SK-N-SH treated with all-trans-retinoic acid at 6 μM for 48 hours (cell line): ENCODE measurements at regions not wholly inside any gene's neighbourhood (a gene's known extent, or its start where the extent isn't known, plus 50 kb on each side); places are given as distances from the start of the nearest gene placed in this dataset.

Experiments used
- ATAC-seq: fragments of 200-7000 bp; cut with Tn5 transposase; 3 replicates; pipeline ENCODE4 v1.9.1; 2020; ENCODE audit warnings: mild to moderate bottlenecking, moderate library complexity
- ARNTL ChIP-seq: fragments of 450-650 bp; formaldehyde crosslinking; IDR thresholded peaks from 2 replicates; pipeline ENCODE4 v1.5.0; 2020; ENCODE audit warnings: low read depth, mild to moderate bottlenecking, moderate library complexity, borderline replicate concordance
- BACH2 ChIP-seq: fragments of 250-450 bp; sonication (Bioruptor Pico); IDR thresholded peaks from 2 replicates; pipeline ENCODE4 v1.9.0; 2021; ENCODE audit warnings: mild to moderate bottlenecking, borderline replicate concordance
- CREB5 ChIP-seq: fragments of 250-450 bp; sonication (Bioruptor Pico); IDR thresholded peaks from 2 replicates; pipeline ENCODE4 v1.5.1; 2020; ENCODE audit warnings: low read depth, mild to moderate bottlenecking, moderate library complexity
- CSDC2 ChIP-seq: fragments of 250-450 bp; sonication (Bioruptor Pico); IDR thresholded peaks from 2 replicates; pipeline ENCODE4 v1.5.0; 2020; ENCODE audit warnings: mild to moderate bottlenecking, moderate library complexity
- CSRNP3 ChIP-seq: fragments of 250-450 bp; sonication (Bioruptor Pico); IDR thresholded peaks from 2 replicates; pipeline ENCODE4 v1.5.1; 2021; ENCODE audit warnings: mild to moderate bottlenecking, moderate library complexity
- ESRRG ChIP-seq: fragments of 250-450 bp; sonication (Bioruptor Pico); IDR thresholded peaks from 2 replicates; pipeline ENCODE4 v1.6.1; 2021; ENCODE audit warnings: mild to moderate bottlenecking
- GLIS3 ChIP-seq: fragments of 250-450 bp; sonication (Bioruptor Pico); IDR thresholded peaks from 2 replicates; pipeline ENCODE4 v1.5.0; 2020; ENCODE audit warnings: mild to moderate bottlenecking, moderate library complexity
- OSR1 ChIP-seq: fragments of 250-450 bp; sonication (Bioruptor Pico); IDR thresholded peaks from 2 replicates; pipeline ENCODE4 v1.8.0; 2022; ENCODE audit warnings: moderate library complexity, mild to moderate bottlenecking, inconsistent platforms
- PATZ1 ChIP-seq: fragments of 250-450 bp; sonication (Bioruptor Pico); IDR thresholded peaks from 2 replicates; pipeline ENCODE4 v1.8.0; 2020; ENCODE audit warnings: mild to moderate bottlenecking, moderate library complexity, borderline replicate concordance
- POU6F1 ChIP-seq: fragments of 250-450 bp; sonication (Bioruptor Pico); IDR thresholded peaks from 2 replicates; pipeline ENCODE4 v1.8.0; 2021; ENCODE audit warnings: low read depth, mild to moderate bottlenecking, moderate library complexity, borderline replicate concordance
- PPARA ChIP-seq: fragments of 250-450 bp; sonication (Bioruptor Pico); IDR thresholded peaks from 2 replicates; pipeline ENCODE4 v1.5.0; 2020; ENCODE audit warnings: mild to moderate bottlenecking, borderline replicate concordance
- RARB ChIP-seq: fragments of 250-450 bp; sonication (Bioruptor Pico); IDR thresholded peaks from 2 replicates; pipeline ENCODE4 v1.8.0; 2021; ENCODE audit warnings: mild to moderate bottlenecking, moderate library complexity
- SNAI2 ChIP-seq: fragments of 250-450 bp; sonication (Bioruptor Pico); IDR thresholded peaks from 2 replicates; pipeline ENCODE4 v1.5.0; 2020; ENCODE audit warnings: mild to moderate bottlenecking, moderate library complexity
- TCF4 ChIP-seq: fragments of 250-450 bp; sonication (Bioruptor Pico); IDR thresholded peaks from 2 replicates; pipeline ENCODE4 v1.8.0; 2021; ENCODE audit warnings: mild to moderate bottlenecking, moderate library complexity, borderline replicate concordance
- TOX ChIP-seq: fragments of 250-450 bp; sonication (Bioruptor Pico); IDR thresholded peaks from 2 replicates; pipeline ENCODE4 v1.8.0; 2021; ENCODE audit warnings: mild to moderate bottlenecking, moderate library complexity, borderline replicate concordance
- TSHZ2 ChIP-seq: fragments of 250-450 bp; sonication (Bioruptor Pico); IDR thresholded peaks from 2 replicates; pipeline ENCODE4 v1.5.0; 2020; ENCODE audit warnings: mild to moderate bottlenecking, moderate library complexity
- ZC3H10 ChIP-seq: fragments of 250-450 bp; sonication (Bioruptor Pico); IDR thresholded peaks from 2 replicates; pipeline ENCODE4 v1.5.1; 2021; ENCODE audit warnings: mild to moderate bottlenecking, moderate library complexity
- ZFP3 ChIP-seq: fragments of 250-450 bp; sonication (Bioruptor Pico); IDR thresholded peaks from 2 replicates; pipeline ENCODE4 v1.5.0; 2020; ENCODE audit warnings: mild to moderate bottlenecking, moderate library complexity
- ZNF565 ChIP-seq: fragments of 450-650 bp; formaldehyde crosslinking; conservative IDR thresholded peaks from 2 replicates; pipeline ENCODE4 v1.5.0; 2020; ENCODE audit warnings: low read depth, mild to moderate bottlenecking, moderate library complexity
- ZNF8 ChIP-seq: fragments of 450-650 bp; formaldehyde crosslinking; IDR thresholded peaks from 2 replicates; pipeline ENCODE4 v1.5.0; 2020; ENCODE audit warnings: mild to moderate bottlenecking, moderate library complexity

- TF ChIP-seq CSDC2 (CRISPR knock-in tag) (no peak), SNAI2 (no peak), CREB5 (CRISPR knock-in tag) (no peak), ESRRG (CRISPR knock-in tag) (no peak), OSR1 (CRISPR knock-in tag) (no peak), TSHZ2 (CRISPR knock-in tag) (no peak), BACH2 (CRISPR knock-in tag) (no peak), ZFP3 (CRISPR knock-in tag) (no peak), TOX (no peak), ZC3H10 (CRISPR knock-in tag) (no peak), ZNF565 (no peak), ARNTL (CRISPR knock-in tag) (no peak), TCF4 (no peak), POU6F1 (CRISPR knock-in tag) (no peak), RARB (CRISPR knock-in tag) (no peak), CSRNP3 (CRISPR knock-in tag) (no peak), ZNF8 (CRISPR knock-in tag) (no peak), GLIS3 (no peak)
- TF ChIP-seq, all 23 proteins: peak for 0
- ATAC-seq = no peak
Observed at GRCh38 chr7:96887426-96887825, 117.9 kb upstream of the DLX6 start.

GRCh38 chr7:96899108-96899507, 106.2 kb upstream of the DLX6 start:
- no peak for TF ChIP-seq POU6F1 (CRISPR knock-in tag)
- TF ChIP-seq TSHZ2 (CRISPR knock-in tag) = no peak
- TF ChIP-seq GLIS3 = no peak
- no peak for TF ChIP-seq PATZ1 (CRISPR knock-in tag)
- no peak for TF ChIP-seq OSR1 (CRISPR knock-in tag)
- no peak for TF ChIP-seq ESRRG (CRISPR knock-in tag)
- TF ChIP-seq CSDC2 (CRISPR knock-in tag) = no peak
- TF ChIP-seq PPARA (CRISPR knock-in tag) = no peak
- TF ChIP-seq BACH2 (CRISPR knock-in tag) = no peak
- no peak for ATAC-seq
